ENCODE measurements at regions not wholly inside any gene's neighbourhood (a gene's known extent, or its start where the extent isn't known, plus 50 kb on each side); places are given as distances from the start of the nearest gene placed in this dataset.
"Not testable (repeated sequence)": the region's sequence is repeated elsewhere in the genome, so short reads cannot be mapped to it uniquely, and the experiment has no call there.

DNA sequence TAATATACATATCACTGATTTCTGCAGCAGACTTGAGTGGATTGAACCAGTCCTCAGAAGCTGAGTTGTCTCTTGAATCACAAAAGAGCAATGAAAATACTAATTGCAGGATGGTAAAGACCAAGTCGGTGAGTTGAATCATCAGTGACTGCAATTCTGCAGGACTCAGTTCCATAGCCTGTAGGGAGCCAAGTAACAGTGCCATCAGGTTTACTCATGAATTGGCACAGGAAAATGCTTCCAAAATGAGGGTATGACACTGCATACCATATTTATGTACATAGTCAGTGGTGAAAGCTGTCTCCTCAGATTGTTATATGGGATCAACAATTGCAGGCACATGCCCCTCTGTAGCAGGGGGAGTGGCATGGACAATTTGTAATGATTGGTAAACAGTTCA is 192.8 kb downstream of the CCNG2 start:
- Histone ChIP-seq H3K27ac (ENCODE audit: low read depth in 1 of 2, low read length in 1 of 2) (no peak overlapping the region), H3K9ac (ENCODE audit: insufficient read depth in 1 of 2, low read length in 2 of 2) (no peak overlapping the region), H3K27me3 (ENCODE audit: control insufficient read depth in 3 of 3, insufficient read depth in 3 of 3, low read length in 2 of 3) (no peaks in the 10 kb centered on the region), H3K4me3 (no peak overlapping the region), H3K4me1 (ENCODE audit: control insufficient read depth in 5 of 5, insufficient read depth in 5 of 5, low read length in 5 of 5) (no peaks in the 10 kb centered on the region), H3K36me3 (ENCODE audit: control insufficient read depth in 4 of 4, insufficient read depth in 4 of 4, low read length in 4 of 4) (no peaks in the 10 kb centered on the region), H3K9me3 (ENCODE audit: control insufficient read depth in 4 of 4, insufficient read depth in 3 of 4, low read length in 3 of 4) (no peaks in the 10 kb centered on the region)
- TF ChIP-seq, protein P1, sequence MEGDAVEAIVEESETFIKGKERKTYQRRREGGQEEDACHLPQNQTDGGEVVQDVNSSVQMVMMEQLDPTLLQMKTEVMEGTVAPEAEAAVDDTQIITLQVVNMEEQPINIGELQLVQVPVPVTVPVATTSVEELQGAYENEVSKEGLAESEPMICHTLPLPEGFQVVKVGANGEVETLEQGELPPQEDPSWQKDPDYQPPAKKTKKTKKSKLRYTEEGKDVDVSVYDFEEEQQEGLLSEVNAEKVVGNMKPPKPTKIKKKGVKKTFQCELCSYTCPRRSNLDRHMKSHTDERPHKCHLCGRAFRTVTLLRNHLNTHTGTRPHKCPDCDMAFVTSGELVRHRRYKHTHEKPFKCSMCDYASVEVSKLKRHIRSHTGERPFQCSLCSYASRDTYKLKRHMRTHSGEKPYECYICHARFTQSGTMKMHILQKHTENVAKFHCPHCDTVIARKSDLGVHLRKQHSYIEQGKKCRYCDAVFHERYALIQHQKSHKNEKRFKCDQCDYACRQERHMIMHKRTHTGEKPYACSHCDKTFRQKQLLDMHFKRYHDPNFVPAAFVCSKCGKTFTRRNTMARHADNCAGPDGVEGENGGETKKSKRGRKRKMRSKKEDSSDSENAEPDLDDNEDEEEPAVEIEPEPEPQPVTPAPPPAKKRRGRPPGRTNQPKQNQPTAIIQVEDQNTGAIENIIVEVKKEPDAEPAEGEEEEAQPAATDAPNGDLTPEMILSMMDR (IDR thresholded peaks at IDR 0.05; ENCODE audit: control extremely low read depth, extremely low read depth): no peak
- WGBS, 2 donors: 88 to 90% methylated on average over 1 of the region's 1 CpG
- no peak for ATAC-seq (ENCODE audit: insufficient read depth, low FRiP score)
- no peak for DNase-seq

- ATAC-seq (ENCODE audit: insufficient read depth, low FRiP score) (no peak), DNase-seq (no peak)
- no peak overlapping the region for H3K4me3 ChIP-seq
- 92 to 95% methylated on average over 1 of the region's 1 CpG for WGBS, 2 donors
- H3K4me1 ChIP-seq (ENCODE audit: control insufficient read depth in 5 of 5, insufficient read depth in 5 of 5, low read length in 5 of 5): no peaks in the 10 kb centered on the region
- H3K36me3 ChIP-seq (ENCODE audit: control insufficient read depth in 4 of 4, insufficient read depth in 4 of 4, low read length in 4 of 4): no peaks in the 10 kb centered on the region
- H3K9me3 ChIP-seq (ENCODE audit: control insufficient read depth in 4 of 4, insufficient read depth in 3 of 4, low read length in 3 of 4): no peaks in the 10 kb centered on the region
- H3K27ac ChIP-seq (ENCODE audit: low read depth in 1 of 2, low read length in 1 of 2): no peak overlapping the region
- H3K9ac ChIP-seq (ENCODE audit: insufficient read depth in 1 of 2, low read length in 2 of 2): no peak overlapping the region
- no peaks in the 10 kb centered on the region for H3K27me3 ChIP-seq (ENCODE audit: control insufficient read depth in 3 of 3, insufficient read depth in 3 of 3, low read length in 2 of 3)
- TF ChIP-seq, protein P1 (IDR thresholded peaks at IDR 0.05; ENCODE audit: control extremely low read depth, extremely low read depth): no peak
Measured at GRCh38 chr4:77352192-77352591, 195.2 kb downstream of the CCNG2 start.

DNA sequence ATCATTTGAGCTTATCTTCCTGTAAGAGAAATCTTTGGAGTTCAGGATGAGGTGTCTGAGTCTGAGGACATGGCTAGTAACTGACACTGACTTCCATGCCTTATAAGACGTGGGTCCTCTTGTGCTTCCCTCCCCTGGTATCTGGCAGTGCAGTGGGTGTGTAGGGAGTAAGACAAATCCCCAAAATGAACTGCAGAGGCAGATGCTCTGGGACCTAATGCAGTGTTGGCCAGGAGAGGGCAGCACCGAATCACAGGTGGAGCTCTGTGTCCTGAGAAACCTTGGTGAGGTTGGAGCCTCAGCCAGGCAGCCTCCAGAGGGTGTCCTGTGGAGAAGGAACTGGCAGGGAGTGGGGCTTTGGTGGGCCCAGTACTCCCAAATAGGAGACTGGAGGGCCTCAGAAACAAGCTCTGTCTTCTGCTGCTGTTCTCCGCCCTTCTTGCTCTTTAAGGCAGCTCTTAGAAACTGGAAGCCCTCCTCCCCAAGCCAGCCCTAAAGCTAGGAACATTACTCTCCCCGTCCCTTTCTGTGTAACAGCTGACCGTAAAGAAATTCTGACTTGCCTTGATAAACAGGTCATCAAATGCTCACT is 196.8 kb downstream of the CCNG2 start:
- H3K4me3 ChIP-seq; H3K9ac ChIP-seq (ENCODE audit: insufficient read depth in 1 of 2, low read length in 2 of 2); H3K4me1 ChIP-seq (ENCODE audit: control insufficient read depth in 5 of 5, insufficient read depth in 5 of 5, low read length in 5 of 5); H3K36me3 ChIP-seq (ENCODE audit: control insufficient read depth in 4 of 4, insufficient read depth in 4 of 4, low read length in 4 of 4); H3K27ac ChIP-seq (ENCODE audit: low read depth in 1 of 2, low read length in 1 of 2); DNase-seq; H3K27me3 ChIP-seq (ENCODE audit: control insufficient read depth in 3 of 3, insufficient read depth in 3 of 3, low read length in 2 of 3); H3K9me3 ChIP-seq (ENCODE audit: control insufficient read depth in 4 of 4, insufficient read depth in 3 of 4, low read length in 3 of 4): not testable (repeated sequence)
- peak; percentile 44 for ATAC-seq (ENCODE audit: insufficient read depth, low FRiP score)
- WGBS, 2 donors: 75 to 82% methylated on average over 4 of the region's 5 CpGs

- H3K4me3 ChIP-seq: no peak overlapping the region
- no peaks in the 10 kb centered on the region for H3K27me3 ChIP-seq (ENCODE audit: control insufficient read depth in 3 of 3, insufficient read depth in 3 of 3, low read length in 2 of 3)
- no peak overlapping the region for H3K9ac ChIP-seq (ENCODE audit: insufficient read depth in 1 of 2, low read length in 2 of 2)
- DNase-seq (no peak), ATAC-seq (ENCODE audit: insufficient read depth, low FRiP score) (no peak)
- no peak overlapping the region for H3K27ac ChIP-seq (ENCODE audit: low read depth in 1 of 2, low read length in 1 of 2)
- no peaks in the 10 kb centered on the region for H3K4me1 ChIP-seq (ENCODE audit: control insufficient read depth in 5 of 5, insufficient read depth in 5 of 5, low read length in 5 of 5)
- no peaks in the 10 kb centered on the region for H3K36me3 ChIP-seq (ENCODE audit: control insufficient read depth in 4 of 4, insufficient read depth in 4 of 4, low read length in 4 of 4)
- 13 to 20% methylated on average over 1 of the region's 1 CpG for WGBS, 2 donors
- H3K9me3 ChIP-seq (ENCODE audit: control insufficient read depth in 4 of 4, insufficient read depth in 3 of 4, low read length in 3 of 4): no peaks in the 10 kb centered on the region
- TF ChIP-seq, protein P1 (IDR thresholded peaks at IDR 0.05; ENCODE audit: control extremely low read depth, extremely low read depth): no peak
Measured at GRCh38 chr4:77354550-77354949, 197.5 kb downstream of the CCNG2 start.
